ENCODE measurements at regions not wholly inside any gene's neighbourhood (a gene's known extent, or its start where the extent isn't known, plus 50 kb on each side); places are given as distances from the start of the nearest gene placed in this dataset.

DNA sequence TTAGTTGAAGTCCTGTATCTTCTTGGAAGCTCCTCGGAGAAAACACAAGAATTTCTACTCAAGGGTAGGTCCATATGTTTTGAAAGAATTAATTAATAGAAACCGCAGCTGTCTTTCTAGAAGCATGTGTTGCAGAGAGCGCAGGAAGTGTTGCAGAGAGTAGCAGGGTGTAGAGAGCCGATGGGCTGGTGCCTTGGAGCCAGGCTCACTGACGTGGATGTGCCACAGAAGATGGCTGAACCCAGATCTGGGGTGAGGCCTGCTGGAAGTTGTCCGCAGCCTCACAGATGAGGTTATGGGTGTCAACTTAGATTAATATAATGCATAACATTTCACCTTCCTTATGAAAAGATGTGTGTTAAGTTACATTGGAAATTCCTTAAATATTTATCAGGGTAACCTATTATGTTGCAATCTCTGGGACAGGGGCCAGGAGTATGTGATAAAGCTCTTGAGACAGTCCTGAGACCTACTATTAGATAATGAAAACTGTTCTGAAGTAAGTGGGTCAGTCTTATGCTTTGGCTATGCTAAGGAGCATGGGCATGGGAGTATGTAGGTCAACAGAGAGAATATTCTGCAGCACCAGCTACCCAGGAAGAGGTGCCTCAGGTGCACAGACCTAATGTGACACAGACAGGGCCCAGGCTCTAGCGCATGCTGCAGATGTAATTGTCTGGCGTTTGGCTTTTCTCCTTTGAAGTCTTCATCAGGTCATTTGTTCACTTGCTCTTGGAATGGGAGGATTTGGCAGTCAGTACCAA is 973.3 kb downstream of the BCL11B start:
- TF ChIP-seq, protein P1, sequence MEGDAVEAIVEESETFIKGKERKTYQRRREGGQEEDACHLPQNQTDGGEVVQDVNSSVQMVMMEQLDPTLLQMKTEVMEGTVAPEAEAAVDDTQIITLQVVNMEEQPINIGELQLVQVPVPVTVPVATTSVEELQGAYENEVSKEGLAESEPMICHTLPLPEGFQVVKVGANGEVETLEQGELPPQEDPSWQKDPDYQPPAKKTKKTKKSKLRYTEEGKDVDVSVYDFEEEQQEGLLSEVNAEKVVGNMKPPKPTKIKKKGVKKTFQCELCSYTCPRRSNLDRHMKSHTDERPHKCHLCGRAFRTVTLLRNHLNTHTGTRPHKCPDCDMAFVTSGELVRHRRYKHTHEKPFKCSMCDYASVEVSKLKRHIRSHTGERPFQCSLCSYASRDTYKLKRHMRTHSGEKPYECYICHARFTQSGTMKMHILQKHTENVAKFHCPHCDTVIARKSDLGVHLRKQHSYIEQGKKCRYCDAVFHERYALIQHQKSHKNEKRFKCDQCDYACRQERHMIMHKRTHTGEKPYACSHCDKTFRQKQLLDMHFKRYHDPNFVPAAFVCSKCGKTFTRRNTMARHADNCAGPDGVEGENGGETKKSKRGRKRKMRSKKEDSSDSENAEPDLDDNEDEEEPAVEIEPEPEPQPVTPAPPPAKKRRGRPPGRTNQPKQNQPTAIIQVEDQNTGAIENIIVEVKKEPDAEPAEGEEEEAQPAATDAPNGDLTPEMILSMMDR (conservative IDR thresholded peaks at IDR 0.05 in 1 of 2, IDR thresholded peaks at IDR 0.05 in 1 of 2; ENCODE audit: extremely low read depth in 1 of 2, insufficient read depth in 1 of 2, low read depth in 1 of 2, low read length in 2 of 2) = no peak
- no peak for TF ChIP-seq EZH2 (IDR thresholded peaks at IDR 0.05; ENCODE audit: borderline replicate concordance, low read length)

Measured in mammary epithelial cell (primary cell).